KMS-11 (cell line): ENCODE measurements at regions not wholly inside any gene's neighbourhood (a gene's known extent, or its start where the extent isn't known, plus 50 kb on each side); places are given as distances from the start of the nearest gene placed in this dataset.

Source experiments
- H2AFZ ChIP-seq: fragments of 200-600 bp; sonication (generic); 2 replicates; pipeline ENCODE4 v1.6.1; 2016; ENCODE audit warnings: antibody characterized with exemption, mixed run types, low read depth
- H3K27ac ChIP-seq: fragments of 200-600 bp; sonication (generic); 2 replicates; pipeline ENCODE4 v1.6.1; 2016; ENCODE audit warnings: mild to moderate bottlenecking, mixed run types
- H3K27me3 ChIP-seq: fragments of 200-600 bp; sonication (generic); 2 replicates; pipeline ENCODE4 v1.6.1; 2017; ENCODE audit warnings: mild to moderate bottlenecking, low read depth, mixed run types, moderate library complexity; ENCODE audit not compliant: insufficient read depth
- H3K36me3 ChIP-seq: fragments of 200-600 bp; sonication (generic); 2 replicates; pipeline ENCODE4 v1.6.1; 2017; ENCODE audit warnings: mild to moderate bottlenecking, mixed run types; ENCODE audit not compliant: insufficient read depth
- H3K4me1 ChIP-seq: fragments of 200-600 bp; sonication (generic); 2 replicates; pipeline ENCODE4 v1.6.1; 2016; ENCODE audit warnings: mild to moderate bottlenecking, low read depth, mixed run types; ENCODE audit not compliant: poor library complexity, severe bottlenecking
- H3K4me2 ChIP-seq: fragments of 200-600 bp; sonication (generic); 2 replicates; pipeline ENCODE4 v1.7.0; 2016; ENCODE audit warnings: mild to moderate bottlenecking, mixed run types
- H3K4me3 ChIP-seq: fragments of 200-600 bp; sonication (generic); IDR thresholded peaks from 2 replicates; pipeline ENCODE4 v1.6.1; 2017; ENCODE audit warnings: low read depth, low read length, mixed read lengths; ENCODE audit not compliant: insufficient read depth
- H3K79me2 ChIP-seq: fragments of 200-600 bp; sonication (generic); 2 replicates; pipeline ENCODE4 v1.6.1; 2016; ENCODE audit warnings: low read depth, mixed run types; ENCODE audit not compliant: insufficient read depth
- H3K9ac ChIP-seq: fragments of 200-600 bp; sonication (generic); 2 replicates; pipeline ENCODE4 v1.6.1; 2016; ENCODE audit warnings: mild to moderate bottlenecking, mixed run types
- H4K20me1 ChIP-seq: fragments of 200-600 bp; sonication (generic); 2 replicates; pipeline ENCODE4 v1.6.1; 2016; ENCODE audit warnings: mild to moderate bottlenecking, mixed run types; ENCODE audit not compliant: insufficient read depth
- CTCF ChIP-seq: fragments of 200-600 bp; sonication (generic); conservative IDR thresholded peaks from 2 replicates; pipeline ENCODE4 v1.6.1; 2017; ENCODE audit warnings: low read depth, mild to moderate bottlenecking, antibody characterized with exemption, low read length, moderate library complexity, mixed read lengths

GRCh38 chr14:53879747-53880146 lies 76.9 kb downstream of the BMP4 start:
- no peak overlapping the region for H3K27ac ChIP-seq
- H3K4me3 ChIP-seq = no peak overlapping the region
- no peak overlapping the region for H3K4me2 ChIP-seq
- no peak for TF ChIP-seq CTCF
- no peaks in the 10 kb centered on the region for H3K4me1 ChIP-seq
- no peaks in the 10 kb centered on the region for H3K79me2 ChIP-seq
- no peaks in the 10 kb centered on the region for H3K36me3 ChIP-seq
- H2AFZ ChIP-seq = no peak overlapping the region
- H3K9ac ChIP-seq = no peak overlapping the region
- H3K27me3 ChIP-seq = no peaks in the 10 kb centered on the region
- H4K20me1 ChIP-seq = no peaks in the 10 kb centered on the region

GRCh38 chr14:53879022-53879686 lies 77.5 kb downstream of the BMP4 start:
- no peak for TF ChIP-seq CTCF

GRCh38 chr14:53875324-53875897 lies 81.2 kb downstream of the BMP4 start:
- Histone ChIP-seq H3K27ac (no peak overlapping the region), H3K36me3 (no peaks in the 10 kb centered on the region), H3K4me1 (no peaks in the 10 kb centered on the region), H4K20me1 (no peaks in the 10 kb centered on the region), H2AFZ (no peak overlapping the region), H3K27me3 (no peaks in the 10 kb centered on the region), H3K79me2 (no peaks in the 10 kb centered on the region), H3K4me3 (no peak overlapping the region), H3K4me2 (no peak overlapping the region), H3K9ac (no peak overlapping the region)
- TF ChIP-seq CTCF = no peak

More at GRCh38 chr14:53879022-53879686, 77.5 kb downstream of the BMP4 start:
- Histone ChIP-seq H4K20me1 (no peaks in the 10 kb centered on the region), H3K4me3 (no peak overlapping the region), H3K4me1 (no peaks in the 10 kb centered on the region), H3K36me3 (no peaks in the 10 kb centered on the region), H3K9ac (no peak overlapping the region), H3K79me2 (no peaks in the 10 kb centered on the region), H3K27me3 (no peaks in the 10 kb centered on the region), H2AFZ (no peak overlapping the region), H3K4me2 (no peak overlapping the region), H3K27ac (no peak overlapping the region)

- Histone ChIP-seq H3K4me3 (no peak overlapping the region), H3K27me3 (no peaks in the 10 kb centered on the region), H4K20me1 (no peaks in the 10 kb centered on the region), H3K4me2 (no peak overlapping the region), H3K36me3 (no peaks in the 10 kb centered on the region), H3K4me1 (no peaks in the 10 kb centered on the region), H3K9ac (no peak overlapping the region), H3K79me2 (no peaks in the 10 kb centered on the region), H2AFZ (no peak overlapping the region), H3K27ac (no peak overlapping the region)
- TF ChIP-seq CTCF = no peak
Measured at GRCh38 chr14:53874704-53875103, 81.9 kb downstream of the BMP4 start.
